GM19468 (cell line): ENCODE measurements at regions not wholly inside any gene's neighbourhood (a gene's known extent, or its start where the extent isn't known, plus 50 kb on each side); places are given as distances from the start of the nearest gene placed in this dataset.

Experiments used
- ATAC-seq: cut with Tn5 transposase; IDR thresholded peaks from one replicate; pipeline ENCODE4 v1.9.1; 2021; ENCODE audit warnings: mild to moderate bottlenecking, moderate library complexity, moderate number of reproducible peaks; ENCODE audit not compliant: unreplicated experiment; ENCODE audit errors: extremely low read depth

- no peak for ATAC-seq
Measured at GRCh38 chr5:91885291-91886265, 502.5 kb upstream of the ARRDC3 start.

DNA sequence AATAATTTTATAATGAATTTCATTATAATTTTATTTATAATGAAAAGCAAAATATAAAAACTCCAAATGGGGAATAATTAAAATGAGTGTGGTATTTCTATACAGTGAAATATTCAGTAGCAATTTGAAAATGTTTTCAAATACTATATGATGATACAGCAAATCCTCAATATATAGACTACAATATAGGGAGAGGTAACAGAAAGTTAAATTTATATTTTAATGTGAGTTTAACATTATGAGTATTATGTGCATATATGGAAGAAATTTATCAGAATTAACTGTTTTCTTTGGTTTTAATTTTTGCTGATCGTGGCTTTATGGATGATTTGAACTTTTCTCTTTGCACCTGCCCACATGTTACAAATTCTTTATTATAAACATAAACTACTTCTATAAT is 500.9 kb upstream of the ARRDC3 start:
- no peak for ATAC-seq

DNA sequence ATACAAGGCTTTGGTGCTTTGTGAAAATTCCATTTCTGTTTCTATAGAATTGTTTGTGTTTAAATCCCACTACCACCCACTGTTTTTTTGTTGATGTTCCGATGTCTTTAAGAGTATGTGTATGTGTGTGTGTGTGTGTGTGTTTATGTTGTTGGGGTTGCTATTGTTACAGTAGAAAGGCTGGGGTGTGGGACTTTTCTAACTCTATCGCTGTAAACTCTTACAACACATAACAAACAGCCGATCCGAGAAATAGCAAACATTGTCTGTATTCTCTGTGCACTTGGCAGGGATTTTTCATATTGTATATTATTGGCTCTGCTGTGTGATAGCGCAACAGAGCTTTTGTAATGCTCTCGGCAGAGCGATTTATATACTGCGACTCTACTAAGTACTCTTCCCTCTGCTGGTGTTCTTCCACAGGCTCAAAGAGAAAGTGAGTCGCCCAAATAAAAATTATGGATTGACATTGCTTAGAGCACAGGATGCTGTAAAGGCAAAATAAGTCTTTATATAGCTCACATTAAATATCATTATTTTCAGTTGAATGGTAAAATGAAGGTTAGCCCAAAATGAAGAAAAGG is 492.2 kb upstream of the ARRDC3 start:
- ATAC-seq, result no peak

- ATAC-seq, result no peak
Measured at GRCh38 chr5:91867799-91868198, 484.7 kb upstream of the ARRDC3 start.

GRCh38 chr5:91865915-91866314 is 482.8 kb upstream of the ARRDC3 start:
- no peak for ATAC-seq

DNA sequence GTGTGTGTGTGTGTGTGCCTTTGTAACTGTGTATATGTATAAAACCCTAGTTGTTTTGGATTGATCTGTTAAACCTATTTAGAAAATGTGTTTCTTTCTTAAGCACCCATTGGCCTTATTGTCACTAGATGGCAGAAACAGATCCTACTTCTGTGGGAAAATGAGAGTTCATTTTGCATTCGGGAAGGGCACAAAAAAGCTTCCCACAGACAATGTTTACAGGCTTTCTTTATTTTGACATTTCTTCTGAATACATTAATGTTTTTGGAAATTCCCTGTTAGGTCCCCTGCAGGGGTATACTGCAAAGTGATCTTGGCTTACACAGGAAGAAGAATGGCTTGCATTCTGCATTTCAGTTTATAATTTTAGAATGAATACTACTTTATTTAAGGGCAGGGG is 481.8 kb upstream of the ARRDC3 start:
- ATAC-seq, result no peak

GRCh38 chr5:91851670-91852069 is 468.6 kb upstream of the ARRDC3 start:
- no peak for ATAC-seq

- ATAC-seq, result no peak
Measured at GRCh38 chr5:91850031-91850430, 466.9 kb upstream of the ARRDC3 start.

GRCh38 chr5:91849069-91849468 is 466.0 kb upstream of the ARRDC3 start:
- no peak for ATAC-seq

- no peak for ATAC-seq
Measured at GRCh38 chr5:91848453-91848852, 465.3 kb upstream of the ARRDC3 start.

- no peak for ATAC-seq
Measured at GRCh38 chr5:91841423-91841822, 458.3 kb upstream of the ARRDC3 start.

DNA sequence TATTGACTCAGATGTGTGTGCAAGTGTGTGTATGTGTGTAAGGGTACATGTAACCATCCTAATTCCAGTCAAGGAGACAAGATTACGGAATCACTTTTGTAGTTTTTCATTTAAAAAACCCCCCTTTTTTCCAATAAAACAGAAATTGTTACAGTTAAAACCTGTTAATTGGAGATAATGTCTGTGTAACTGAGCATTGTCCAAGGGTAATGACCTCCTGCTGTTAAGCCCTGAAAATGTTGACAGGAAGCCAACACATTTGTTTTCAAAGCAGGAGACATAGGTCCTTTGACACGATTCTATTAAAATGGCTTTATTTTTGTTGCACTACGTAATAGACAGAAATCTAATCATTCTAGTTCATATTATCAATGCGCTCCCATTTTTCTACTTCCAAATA is 457.3 kb upstream of the ARRDC3 start:
- no peak for ATAC-seq

GRCh38 chr5:91839721-91840120 is 456.6 kb upstream of the ARRDC3 start:
- no peak for ATAC-seq

- no peak for ATAC-seq
Measured at GRCh38 chr5:91839233-91839632, 456.1 kb upstream of the ARRDC3 start.

DNA sequence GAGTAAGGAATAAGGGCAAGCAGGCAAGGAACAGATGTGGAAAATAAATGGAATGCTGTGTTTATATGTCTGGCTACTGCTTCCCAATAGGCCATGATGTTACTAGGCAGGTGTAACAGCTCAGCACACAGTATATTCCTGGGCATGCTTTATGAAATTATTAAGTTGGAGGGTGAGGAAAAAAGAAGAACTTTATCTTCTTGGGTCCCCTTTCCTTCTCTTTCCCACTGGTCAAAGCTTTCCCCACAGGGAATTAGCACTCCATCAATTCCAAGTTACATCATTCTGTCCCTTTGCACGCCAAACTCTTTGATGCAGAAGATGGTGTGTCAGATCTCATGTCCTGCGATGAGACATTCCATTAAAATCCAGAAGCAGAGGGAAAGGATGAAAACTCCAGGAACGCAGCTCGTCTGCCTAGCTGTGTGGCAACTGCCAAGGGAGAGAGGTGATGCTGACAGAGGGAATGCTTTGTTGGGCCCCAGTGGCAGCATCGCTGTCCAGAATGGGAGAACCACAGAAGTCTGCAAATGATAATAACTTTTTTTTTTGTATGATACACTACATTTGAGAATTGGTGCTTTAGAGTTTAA is 447.3 kb upstream of the ARRDC3 start:
- no peak for ATAC-seq

DNA sequence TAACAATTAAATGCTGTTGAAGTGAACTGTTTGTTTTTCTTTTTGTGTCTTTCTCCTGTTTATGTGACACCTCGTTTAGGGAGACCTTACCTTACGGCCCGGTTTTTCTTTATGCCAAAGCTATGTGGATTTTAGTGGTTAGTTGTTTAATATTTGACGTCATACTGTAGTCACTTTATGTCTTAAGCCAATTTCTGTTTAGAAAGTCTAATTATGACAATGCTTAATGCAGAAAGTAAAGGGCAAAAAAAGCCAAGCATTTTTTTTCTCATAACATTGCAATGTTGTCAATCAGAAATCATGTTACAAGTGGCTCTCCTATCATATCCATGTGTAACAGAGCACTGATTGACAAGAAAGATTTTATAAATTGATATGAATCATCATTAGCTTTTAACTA is 442.5 kb upstream of the ARRDC3 start:
- no peak for ATAC-seq

DNA sequence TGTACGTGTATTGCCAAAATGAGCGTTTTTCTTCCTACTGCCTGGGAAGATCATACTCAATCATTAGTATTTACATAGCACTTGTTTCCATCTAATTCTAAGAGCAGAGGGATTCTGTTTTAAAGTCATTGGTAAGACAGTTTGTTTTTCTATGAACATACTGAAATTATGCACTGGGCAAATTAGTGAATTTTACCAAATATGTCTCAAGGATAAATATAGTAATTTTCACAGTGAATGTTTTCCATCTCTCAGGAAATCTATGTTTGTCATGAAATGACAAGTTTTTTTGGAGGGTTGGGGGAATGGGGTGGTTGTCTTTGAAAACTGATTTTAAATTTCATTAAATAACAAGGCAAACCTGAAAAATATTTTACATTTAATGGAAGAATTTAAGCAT is 441.3 kb upstream of the ARRDC3 start:
- ATAC-seq, result no peak

DNA sequence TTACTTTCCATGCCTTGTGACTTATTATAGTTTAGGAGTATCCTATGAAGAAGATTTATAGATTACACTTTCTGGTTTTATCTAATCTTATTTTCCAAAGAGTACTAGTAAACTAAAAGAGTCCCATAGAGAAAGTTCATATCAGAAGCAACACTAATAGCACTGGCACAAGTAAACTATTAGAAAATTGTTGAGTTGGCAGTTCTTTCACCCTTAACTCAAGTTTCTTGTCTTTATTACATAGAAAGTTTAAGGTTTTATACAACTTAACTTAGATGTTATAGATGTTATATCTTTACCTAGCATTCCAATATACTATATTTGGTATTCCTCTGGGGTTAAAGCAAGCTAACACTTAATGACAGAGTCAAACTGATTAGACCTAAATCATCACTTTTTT is 437.8 kb upstream of the ARRDC3 start:
- ATAC-seq, result no peak

- ATAC-seq, result no peak
Measured at GRCh38 chr5:91816681-91817080, 433.6 kb upstream of the ARRDC3 start.

GRCh38 chr5:91797576-91797975 is 414.5 kb upstream of the ARRDC3 start:
- no peak for ATAC-seq

- no peak for ATAC-seq
Measured at GRCh38 chr5:91794856-91795548, 411.9 kb upstream of the ARRDC3 start.
